NT2/D1 (cell line): ENCODE measurements at regions not wholly inside any gene's neighbourhood (a gene's known extent, or its start where the extent isn't known, plus 50 kb on each side); places are given as distances from the start of the nearest gene placed in this dataset.

ENCODE experiments used
- SUZ12 ChIP-seq: IDR thresholded peaks from 2 replicates; pipeline ENCODE4 v1.6.1; 2011; ENCODE audit not compliant: insufficient read length, insufficient read depth; ENCODE audit errors: extremely low read depth
- YY1 ChIP-seq: IDR thresholded peaks from 2 replicates; pipeline ENCODE4 v1.6.1; 2011; ENCODE audit not compliant: insufficient read length, insufficient read depth
- ZNF274 ChIP-seq: IDR thresholded peaks from 2 replicates; pipeline ENCODE4 v1.6.1; 2011; ENCODE audit warnings: mild to moderate bottlenecking, low read depth, low read length

DNA sequence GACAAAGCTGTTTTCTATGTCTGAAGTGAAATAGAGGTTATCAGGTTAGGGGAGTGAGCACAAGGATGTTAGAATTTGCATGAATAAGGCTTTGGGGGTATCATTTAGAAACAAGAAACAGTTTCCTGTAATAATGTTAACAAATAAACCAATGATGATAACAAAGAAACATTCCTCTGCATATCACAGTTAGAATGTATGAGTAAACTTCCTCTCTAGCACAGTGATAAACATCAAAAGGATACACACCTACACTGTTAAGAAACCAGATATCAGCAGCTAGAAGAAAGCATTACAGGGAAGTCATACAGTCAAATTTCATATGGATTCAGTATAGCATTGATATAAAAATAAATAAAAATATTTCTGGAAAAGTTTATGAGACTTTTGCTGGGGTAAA is 340.0 kb upstream of the MAGEB16 start:
- TF ChIP-seq SUZ12 = no peak
- no peak for TF ChIP-seq ZNF274
- TF ChIP-seq YY1 = no peak
